ENCODE measurements at regions not wholly inside any gene's neighbourhood (a gene's known extent, or its start where the extent isn't known, plus 50 kb on each side); places are given as distances from the start of the nearest gene placed in this dataset.

GRCh38 chr6:67541586-67541985 is 1093.5 kb upstream of the ADGRB3 start:
- TF ChIP-seq CTCF (IDR thresholded peaks at IDR 0.05) (no peak), ZFX (IDR thresholded peaks at IDR 0.05; ENCODE audit: borderline replicate concordance) (no peak)
